ENCODE measurements at regions not wholly inside any gene's neighbourhood (a gene's known extent, or its start where the extent isn't known, plus 50 kb on each side); places are given as distances from the start of the nearest gene placed in this dataset.

- TF ChIP-seq CTCF (IDR thresholded peaks at IDR 0.05; ENCODE audit: unreplicated experiment), result no peak
- Mint-ChIP-seq H3K27ac (ENCODE audit: unreplicated experiment) (no peak overlapping the region), H3K4me3 (ENCODE audit: unreplicated experiment) (no peak overlapping the region), H3K27me3 (ENCODE audit: unreplicated experiment) (no peaks in the 10 kb centered on the region), H3K4me1 (ENCODE audit: unreplicated experiment) (no peaks in the 10 kb centered on the region), H3K9me3 (ENCODE audit: unreplicated experiment) (no peaks in the 10 kb centered on the region), H3K36me3 (ENCODE audit: low read depth, unreplicated experiment) (no peaks in the 10 kb centered on the region)
- DNase-seq (ENCODE audit: low spot score), result no peak
Observed at GRCh38 chr12:60100160-60100559, 504.3 kb downstream of the SLC16A7 start.

GRCh38 chr12:60100852-60101251 lies 505.0 kb downstream of the SLC16A7 start:
- no peaks in the 10 kb centered on the region for H3K4me1 Mint-ChIP-seq (ENCODE audit: unreplicated experiment)
- no peaks in the 10 kb centered on the region for H3K9me3 Mint-ChIP-seq (ENCODE audit: unreplicated experiment)
- no peak for DNase-seq (ENCODE audit: low spot score)
- no peak for TF ChIP-seq CTCF (IDR thresholded peaks at IDR 0.05; ENCODE audit: unreplicated experiment)
- no peaks in the 10 kb centered on the region for H3K36me3 Mint-ChIP-seq (ENCODE audit: low read depth, unreplicated experiment)
- no peak overlapping the region for H3K4me3 Mint-ChIP-seq (ENCODE audit: unreplicated experiment)
- H3K27me3 Mint-ChIP-seq (ENCODE audit: unreplicated experiment), result no peaks in the 10 kb centered on the region
- no peak overlapping the region for H3K27ac Mint-ChIP-seq (ENCODE audit: unreplicated experiment)

GRCh38 chr12:60101715-60102114 lies 505.9 kb downstream of the SLC16A7 start:
- no peak overlapping the region for H3K27ac Mint-ChIP-seq (ENCODE audit: unreplicated experiment)

GRCh38 chr12:60106214-60106613 lies 510.4 kb downstream of the SLC16A7 start:
- no peak overlapping the region for H3K4me3 Mint-ChIP-seq (ENCODE audit: unreplicated experiment)
- no peaks in the 10 kb centered on the region for H3K9me3 Mint-ChIP-seq (ENCODE audit: unreplicated experiment)
- no peak for TF ChIP-seq CTCF (IDR thresholded peaks at IDR 0.05; ENCODE audit: unreplicated experiment)
- no peak for DNase-seq (ENCODE audit: low spot score)
- no peaks in the 10 kb centered on the region for H3K4me1 Mint-ChIP-seq (ENCODE audit: unreplicated experiment)
- no peaks in the 10 kb centered on the region for H3K36me3 Mint-ChIP-seq (ENCODE audit: low read depth, unreplicated experiment)
- no peaks in the 10 kb centered on the region for H3K27me3 Mint-ChIP-seq (ENCODE audit: unreplicated experiment)
- H3K27ac Mint-ChIP-seq (ENCODE audit: unreplicated experiment), result no peak overlapping the region

More at GRCh38 chr12:60101715-60102114, 505.9 kb downstream of the SLC16A7 start:
- H3K9me3 Mint-ChIP-seq (ENCODE audit: unreplicated experiment), result no peaks in the 10 kb centered on the region
- H3K36me3 Mint-ChIP-seq (ENCODE audit: low read depth, unreplicated experiment), result no peaks in the 10 kb centered on the region
- no peaks in the 10 kb centered on the region for H3K27me3 Mint-ChIP-seq (ENCODE audit: unreplicated experiment)
- no peak for DNase-seq (ENCODE audit: low spot score)
- H3K4me3 Mint-ChIP-seq (ENCODE audit: unreplicated experiment), result no peak overlapping the region
- TF ChIP-seq CTCF (IDR thresholded peaks at IDR 0.05; ENCODE audit: unreplicated experiment), result no peak
- H3K4me1 Mint-ChIP-seq (ENCODE audit: unreplicated experiment), result no peaks in the 10 kb centered on the region

GRCh38 chr12:60107992-60108391 lies 512.2 kb downstream of the SLC16A7 start:
- Mint-ChIP-seq H3K9me3 (ENCODE audit: unreplicated experiment) (no peaks in the 10 kb centered on the region), H3K27me3 (ENCODE audit: unreplicated experiment) (no peaks in the 10 kb centered on the region), H3K4me1 (ENCODE audit: unreplicated experiment) (no peaks in the 10 kb centered on the region), H3K36me3 (ENCODE audit: low read depth, unreplicated experiment) (no peaks in the 10 kb centered on the region), H3K27ac (ENCODE audit: unreplicated experiment) (no peak overlapping the region), H3K4me3 (ENCODE audit: unreplicated experiment) (no peak overlapping the region)
- no peak for TF ChIP-seq CTCF (IDR thresholded peaks at IDR 0.05; ENCODE audit: unreplicated experiment)
- DNase-seq (ENCODE audit: low spot score), result no peak

Measured in endothelial cell (in vitro differentiated cells).